WTC11 (cell line): ENCODE measurements at regions not wholly inside any gene's neighbourhood (a gene's known extent, or its start where the extent isn't known, plus 50 kb on each side); places are given as distances from the start of the nearest gene placed in this dataset.

ENCODE experiments used
- ATAC-seq: fragments of 200-7000 bp; cut with Tn5 transposase; 2 replicates; pipeline ENCODE4 v1.10.0; 2021; ENCODE audit warnings: mild to moderate bottlenecking, moderate library complexity
- CTCF ChIA-PET: fragments of 300-600 bp; sonication (Branson Sonifier 250); formaldehyde crosslinking; loops from one replicate; lab custom pipeline; 2021; ENCODE audit warnings: antibody characterized with exemption; lab: Charles Lee
- POLR2A ChIA-PET: fragments of 350-600 bp; sonication (Branson Sonifier 250); formaldehyde crosslinking; loops from one replicate; lab custom pipeline; 2021; ENCODE audit warnings: antibody characterized with exemption; lab: Charles Lee
- DNase-seq: peaks from one replicate; pipeline ENCODE4 v3.0.0; 2021; ENCODE audit warnings: low spot score
- H3K27ac Mint-ChIP-seq: 2 replicates; pipeline ENCODE4 v1.8.0; 2021; ENCODE audit warnings: mixed read lengths
- H3K27me3 Mint-ChIP-seq: 2 replicates; pipeline ENCODE4 v1.8.0; 2021; ENCODE audit warnings: low read depth, mild to moderate bottlenecking, moderate library complexity, mixed read lengths
- H3K36me3 Mint-ChIP-seq: 2 replicates; pipeline ENCODE4 v1.8.0; 2021; ENCODE audit warnings: mixed read lengths
- H3K4me1 Mint-ChIP-seq: 2 replicates; pipeline ENCODE4 v1.8.0; 2022; ENCODE audit warnings: mixed read lengths
- H3K4me3 Mint-ChIP-seq: 2 replicates; pipeline ENCODE4 v1.8.0; 2021; ENCODE audit warnings: mild to moderate bottlenecking, moderate library complexity, mixed read lengths
- H3K9me3 Mint-ChIP-seq: 2 replicates; pipeline ENCODE4 v1.8.0; 2021; ENCODE audit warnings: mixed read lengths
- CREM ChIP-seq: sonication (generic); formaldehyde crosslinking; IDR thresholded peaks from 2 replicates; pipeline ENCODE4 v1.8.1; 2022; ENCODE audit warnings: mild to moderate bottlenecking, missing genetic modification reagents, moderate library complexity
- FOXJ3 ChIP-seq: sonication (generic); formaldehyde crosslinking; IDR thresholded peaks from 2 replicates; pipeline ENCODE4 v1.9.0; 2021; ENCODE audit warnings: missing genetic modification reagents, mild to moderate bottlenecking, borderline replicate concordance
- FOXP1 ChIP-seq: sonication (generic); formaldehyde crosslinking; IDR thresholded peaks from 2 replicates; pipeline ENCODE4 v1.8.0; 2022; ENCODE audit warnings: missing genetic modification reagents, mild to moderate bottlenecking, moderate library complexity, borderline replicate concordance
- GABPB1 ChIP-seq: sonication (generic); formaldehyde crosslinking; IDR thresholded peaks from 2 replicates; pipeline ENCODE4 v1.8.1; 2023; ENCODE audit warnings: mild to moderate bottlenecking, missing genetic modification reagents
- GRHL2 ChIP-seq: fragments of 250-450 bp; sonication (Bioruptor Pico); IDR thresholded peaks from 2 replicates; pipeline ENCODE4 v1.8.0; 2022; ENCODE audit warnings: mild to moderate bottlenecking, moderate library complexity; ENCODE audit not compliant: insufficient replicate concordance, severe bottlenecking
- HMGXB4 ChIP-seq: sonication (generic); formaldehyde crosslinking; IDR thresholded peaks from 2 replicates; pipeline ENCODE4 v1.8.1; 2023; ENCODE audit warnings: mild to moderate bottlenecking, moderate library complexity, missing genetic modification reagents
- IRF2 ChIP-seq: sonication (generic); formaldehyde crosslinking; IDR thresholded peaks from 2 replicates; pipeline ENCODE4 v1.8.0; 2022; ENCODE audit warnings: low read depth, missing genetic modification reagents, borderline replicate concordance
- KAT7 ChIP-seq: sonication (generic); formaldehyde crosslinking; IDR thresholded peaks from 2 replicates; pipeline ENCODE4 v1.8.1; 2023; ENCODE audit warnings: missing genetic modification reagents, mild to moderate bottlenecking, borderline replicate concordance
- NR3C1 ChIP-seq: sonication (generic); formaldehyde crosslinking; conservative IDR thresholded peaks from 2 replicates; pipeline ENCODE4 v1.8.1; 2023; ENCODE audit warnings: low read depth, mild to moderate bottlenecking, missing genetic modification reagents
- USF1 ChIP-seq: sonication (generic); formaldehyde crosslinking; IDR thresholded peaks from 2 replicates; pipeline ENCODE4 v1.8.0; 2022; ENCODE audit warnings: mild to moderate bottlenecking, missing genetic modification reagents
- USF2 ChIP-seq: sonication (generic); formaldehyde crosslinking; IDR thresholded peaks from 2 replicates; pipeline ENCODE4 v1.8.1; 2023; ENCODE audit warnings: mild to moderate bottlenecking, missing genetic modification reagents, moderate library complexity
- ZMAT4 ChIP-seq: fragments of 250-450 bp; sonication (Bioruptor Pico); IDR thresholded peaks from 2 replicates; pipeline ENCODE4 v1.9.0; 2021; ENCODE audit warnings: mild to moderate bottlenecking
- ZNF219 ChIP-seq: sonication (generic); formaldehyde crosslinking; IDR thresholded peaks from 2 replicates; pipeline ENCODE4 v1.8.0; 2023; ENCODE audit warnings: missing genetic modification reagents, mild to moderate bottlenecking, borderline replicate concordance
- ZNF263 ChIP-seq: sonication (generic); formaldehyde crosslinking; IDR thresholded peaks from 2 replicates; pipeline ENCODE4 v1.8.1; 2022; ENCODE audit warnings: low read depth, mild to moderate bottlenecking, moderate library complexity, missing genetic modification reagents
- TF ChIP-seq, protein P1 (sequence below): sonication (generic); formaldehyde crosslinking; IDR thresholded peaks from 2 replicates; pipeline ENCODE4 v1.8.1; 2022; ENCODE audit warnings: low read depth, missing genetic modification reagents, borderline replicate concordance
- TF ChIP-seq, protein P2 (sequence below): sonication (generic); formaldehyde crosslinking; IDR thresholded peaks from 2 replicates; pipeline ENCODE4 v1.8.0; 2022; ENCODE audit warnings: missing genetic modification reagents

DNA sequence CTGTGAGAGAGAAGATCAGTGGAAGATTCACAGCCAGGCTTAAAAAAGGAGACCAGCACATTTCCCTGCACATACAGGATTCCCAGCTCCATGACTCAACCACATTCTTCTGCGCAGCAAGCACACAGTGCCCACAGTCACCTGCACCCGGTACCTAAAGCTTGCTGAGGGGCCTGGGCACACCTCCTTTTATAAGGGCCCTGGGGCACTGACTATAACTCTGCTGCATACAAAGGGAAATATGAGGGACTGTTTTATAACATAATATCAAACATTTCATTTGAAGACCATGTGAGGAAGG lies 322.9 kb downstream of the DAD1 start:
- CTCF ChIA-PET, result interaction anchor here (1.0 to 2.8 kb wide), 2 partner anchors 44 to 65 kb away, joined by 3 to 8 read pairs; no protein-coding TSS in a partner anchor
- Mint-ChIP-seq H3K36me3 (no peaks in the 10 kb centered on the region), H3K4me3 (no peak overlapping the region), H3K27ac (no peak overlapping the region), H3K9me3 (peaks cover 5% of the 10 kb centered on the region; the same call in 1 of the 2 replicates), H3K27me3 (peaks cover 3% of the 10 kb centered on the region; the same call in 1 of the 2 replicates), H3K4me1 (peaks cover 47% of the 10 kb centered on the region)
- TF ChIP-seq HMGXB4 (CRISPR knock-in tag) (no peak), FOXJ3 (CRISPR knock-in tag) (no peak), GABPB1 (CRISPR knock-in tag) (no peak), NR3C1 (CRISPR knock-in tag) (no peak), IRF2 (CRISPR knock-in tag) (no peak), USF1 (CRISPR knock-in tag) (no peak), KAT7 (CRISPR knock-in tag) (no peak), ZNF219 (CRISPR knock-in tag) (no peak), ZMAT4 (no peak), ZNF263 (no peak), FOXP1 (CRISPR knock-in tag) (no peak)
- TF ChIP-seq, protein P1, sequence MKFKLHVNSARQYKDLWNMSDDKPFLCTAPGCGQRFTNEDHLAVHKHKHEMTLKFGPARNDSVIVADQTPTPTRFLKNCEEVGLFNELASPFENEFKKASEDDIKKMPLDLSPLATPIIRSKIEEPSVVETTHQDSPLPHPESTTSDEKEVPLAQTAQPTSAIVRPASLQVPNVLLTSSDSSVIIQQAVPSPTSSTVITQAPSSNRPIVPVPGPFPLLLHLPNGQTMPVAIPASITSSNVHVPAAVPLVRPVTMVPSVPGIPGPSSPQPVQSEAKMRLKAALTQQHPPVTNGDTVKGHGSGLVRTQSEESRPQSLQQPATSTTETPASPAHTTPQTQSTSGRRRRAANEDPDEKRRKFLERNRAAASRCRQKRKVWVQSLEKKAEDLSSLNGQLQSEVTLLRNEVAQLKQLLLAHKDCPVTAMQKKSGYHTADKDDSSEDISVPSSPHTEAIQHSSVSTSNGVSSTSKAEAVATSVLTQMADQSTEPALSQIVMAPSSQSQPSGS, result no peak
- TF ChIP-seq, protein P2, sequence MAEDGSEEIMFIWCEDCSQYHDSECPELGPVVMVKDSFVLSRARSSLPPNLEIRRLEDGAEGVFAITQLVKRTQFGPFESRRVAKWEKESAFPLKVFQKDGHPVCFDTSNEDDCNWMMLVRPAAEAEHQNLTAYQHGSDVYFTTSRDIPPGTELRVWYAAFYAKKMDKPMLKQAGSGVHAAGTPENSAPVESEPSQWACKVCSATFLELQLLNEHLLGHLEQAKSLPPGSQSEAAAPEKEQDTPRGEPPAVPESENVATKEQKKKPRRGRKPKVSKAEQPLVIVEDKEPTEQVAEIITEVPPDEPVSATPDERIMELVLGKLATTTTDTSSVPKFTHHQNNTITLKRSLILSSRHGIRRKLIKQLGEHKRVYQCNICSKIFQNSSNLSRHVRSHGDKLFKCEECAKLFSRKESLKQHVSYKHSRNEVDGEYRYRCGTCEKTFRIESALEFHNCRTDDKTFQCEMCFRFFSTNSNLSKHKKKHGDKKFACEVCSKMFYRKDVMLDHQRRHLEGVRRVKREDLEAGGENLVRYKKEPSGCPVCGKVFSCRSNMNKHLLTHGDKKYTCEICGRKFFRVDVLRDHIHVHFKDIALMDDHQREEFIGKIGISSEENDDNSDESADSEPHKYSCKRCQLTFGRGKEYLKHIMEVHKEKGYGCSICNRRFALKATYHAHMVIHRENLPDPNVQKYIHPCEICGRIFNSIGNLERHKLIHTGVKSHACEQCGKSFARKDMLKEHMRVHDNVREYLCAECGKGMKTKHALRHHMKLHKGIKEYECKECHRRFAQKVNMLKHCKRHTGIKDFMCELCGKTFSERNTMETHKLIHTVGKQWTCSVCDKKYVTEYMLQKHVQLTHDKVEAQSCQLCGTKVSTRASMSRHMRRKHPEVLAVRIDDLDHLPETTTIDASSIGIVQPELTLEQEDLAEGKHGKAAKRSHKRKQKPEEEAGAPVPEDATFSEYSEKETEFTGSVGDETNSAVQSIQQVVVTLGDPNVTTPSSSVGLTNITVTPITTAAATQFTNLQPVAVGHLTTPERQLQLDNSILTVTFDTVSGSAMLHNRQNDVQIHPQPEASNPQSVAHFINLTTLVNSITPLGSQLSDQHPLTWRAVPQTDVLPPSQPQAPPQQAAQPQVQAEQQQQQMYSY (CRISPR knock-in tag), result no peak
- no peak for ATAC-seq
- DNase-seq, result no peak
- POLR2A ChIA-PET, result no interaction called here

- H3K27ac Mint-ChIP-seq, result peak overlapping the region; percentile 58; the same call in 1 of the 2 replicates
- peaks cover 5% of the 10 kb centered on the region; the same call in 1 of the 2 replicates for H3K9me3 Mint-ChIP-seq
- ATAC-seq, result peak; percentile 69
- ChIA-PET CTCF (interaction anchor here (1.2 to 2.8 kb wide), 2 partner anchors 44 to 65 kb away, joined by 4 to 8 read pairs; no protein-coding TSS in a partner anchor), POLR2A (no interaction called here)
- H3K27me3 Mint-ChIP-seq, result peaks cover 3% of the 10 kb centered on the region; the same call in 1 of the 2 replicates
- H3K36me3 Mint-ChIP-seq, result no peaks in the 10 kb centered on the region
- DNase-seq, result no peak
- H3K4me1 Mint-ChIP-seq, result peaks cover 52% of the 10 kb centered on the region
- TF ChIP-seq GRHL2, result no peak
- TF ChIP-seq CREM (CRISPR knock-in tag), result no peak
- TF ChIP-seq USF2 (CRISPR knock-in tag), result no peak
- H3K4me3 Mint-ChIP-seq, result no peak overlapping the region
Measured at GRCh38 chr14:22265319-22266141, 323.5 kb downstream of the DAD1 start.
